HUES6 (cell line): ENCODE measurements at regions not wholly inside any gene's neighbourhood (a gene's known extent, or its start where the extent isn't known, plus 50 kb on each side); places are given as distances from the start of the nearest gene placed in this dataset.

ENCODE experiments used
- H3K27ac ChIP-seq: 2 replicates; pipeline ENCODE4 v1.7.0; 2013; ENCODE audit warnings: low read depth, mild to moderate bottlenecking, low read length, inconsistent platforms
- H3K27me3 ChIP-seq: 2 replicates; pipeline ENCODE4 v1.6.1; 2013; ENCODE audit warnings: low read length; ENCODE audit not compliant: control insufficient read depth, insufficient read depth
- H3K36me3 ChIP-seq: 2 replicates; pipeline ENCODE4 v1.6.1; 2013; ENCODE audit warnings: low read length; ENCODE audit not compliant: control insufficient read depth, insufficient read depth
- H3K4me1 ChIP-seq: 2 replicates; pipeline ENCODE4 v1.6.1; 2013; ENCODE audit warnings: low read length; ENCODE audit not compliant: control insufficient read depth, insufficient read depth
- H3K4me3 ChIP-seq: 2 replicates; pipeline ENCODE4 v1.5.1; 2013; ENCODE audit warnings: low read depth, low read length
- H3K9ac ChIP-seq: one replicate; pipeline ENCODE4 v1.6.1; 2013; ENCODE audit warnings: mild to moderate bottlenecking, low read length
- H3K9me3 ChIP-seq: 2 replicates; pipeline ENCODE4 v1.6.1; 2013; ENCODE audit warnings: low read depth, low read length; ENCODE audit not compliant: control insufficient read depth, insufficient read depth

DNA sequence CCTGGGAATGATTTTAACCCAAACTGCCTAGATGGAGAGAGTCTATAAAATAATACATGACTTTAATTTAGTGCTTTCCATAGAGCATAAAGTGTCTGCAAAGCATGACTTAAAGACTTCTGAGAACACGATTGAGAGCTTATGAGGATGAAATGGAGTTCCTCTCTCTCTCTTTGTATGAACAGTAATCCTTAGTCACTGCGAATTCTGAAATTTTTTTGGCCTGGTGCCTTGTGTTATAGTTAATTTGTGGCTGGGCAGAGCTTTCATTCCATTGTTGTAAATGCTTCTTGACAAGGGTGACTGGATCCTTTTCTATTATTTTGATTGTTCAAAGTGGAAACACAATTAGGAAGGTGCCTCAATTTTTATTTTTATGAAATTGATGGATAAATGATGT is 179.5 kb downstream of the CEP135 start:
- Histone ChIP-seq H3K27me3 (no peaks in the 10 kb centered on the region), H3K36me3 (no peaks in the 10 kb centered on the region), H3K27ac (no peak overlapping the region), H3K4me3 (no peak overlapping the region), H3K4me1 (no peaks in the 10 kb centered on the region), H3K9me3 (no peaks in the 10 kb centered on the region), H3K9ac (no peak overlapping the region)

DNA sequence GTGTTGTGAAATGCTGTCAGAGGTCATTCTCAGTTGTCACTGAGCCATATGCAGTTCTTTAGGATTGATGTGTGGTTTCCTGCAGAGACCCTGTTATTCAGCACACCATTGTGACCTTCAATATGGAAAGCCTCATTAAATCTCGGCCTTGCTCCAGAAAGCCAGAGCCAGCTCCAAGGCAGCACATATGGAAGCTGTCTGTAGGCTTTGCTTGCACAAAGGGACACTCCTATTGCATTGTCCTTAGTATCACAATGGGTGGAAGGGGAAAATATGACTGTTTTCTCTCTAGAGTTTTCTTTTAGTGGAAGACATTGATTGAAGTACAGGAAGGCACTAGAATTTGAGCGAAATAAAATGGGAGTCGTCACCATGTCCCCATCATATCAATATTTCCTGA is 179.0 kb downstream of the CEP135 start:
- Histone ChIP-seq H3K9ac (no peak overlapping the region), H3K4me1 (no peaks in the 10 kb centered on the region), H3K27me3 (no peaks in the 10 kb centered on the region), H3K4me3 (no peak overlapping the region), H3K27ac (no peak overlapping the region), H3K36me3 (no peaks in the 10 kb centered on the region), H3K9me3 (no peaks in the 10 kb centered on the region)

DNA sequence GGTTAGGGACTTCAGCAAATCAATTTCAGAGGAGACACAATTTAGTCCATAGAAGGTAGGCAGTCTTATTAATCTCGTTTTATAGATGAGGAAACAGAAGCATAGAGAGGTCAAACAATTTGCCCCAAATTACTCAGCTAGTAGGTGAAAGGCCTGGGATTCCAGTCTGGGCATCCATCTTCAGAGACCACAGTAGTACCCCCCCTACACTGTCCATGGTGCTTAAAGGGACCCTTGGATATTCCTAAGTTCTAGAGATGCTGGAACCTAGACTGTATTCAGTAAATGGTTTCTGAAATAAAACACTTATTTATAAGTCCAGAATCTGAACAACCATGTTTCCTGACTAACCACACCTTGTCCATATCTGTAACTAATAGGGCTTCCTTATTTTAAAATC is 174.8 kb downstream of the CEP135 start:
- Histone ChIP-seq H3K36me3 (no peaks in the 10 kb centered on the region), H3K9ac (no peak overlapping the region), H3K4me1 (no peaks in the 10 kb centered on the region), H3K9me3 (no peaks in the 10 kb centered on the region), H3K4me3 (no peak overlapping the region), H3K27ac (no peak overlapping the region), H3K27me3 (no peaks in the 10 kb centered on the region)

DNA sequence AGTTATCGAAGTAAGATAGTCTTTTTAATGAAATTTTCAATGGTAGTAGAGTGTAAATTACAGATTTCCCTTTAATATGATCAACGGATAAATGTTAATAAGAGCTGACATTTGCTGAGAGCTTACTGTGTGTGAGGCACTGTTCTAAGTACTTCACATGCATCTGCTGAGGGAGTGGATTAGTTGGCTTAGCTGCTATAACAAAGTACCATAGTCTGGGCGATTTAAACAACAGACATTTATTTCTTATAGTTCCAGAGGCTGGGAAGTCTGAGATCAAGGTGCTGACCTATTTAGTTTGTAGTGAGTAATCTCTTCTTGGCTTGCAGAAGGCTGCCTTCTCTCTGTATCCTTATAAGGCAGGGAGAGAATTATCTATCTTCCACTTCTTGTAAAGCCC is 174.3 kb downstream of the CEP135 start:
- Histone ChIP-seq H3K4me3 (no peak overlapping the region), H3K27ac (no peak overlapping the region), H3K9me3 (no peaks in the 10 kb centered on the region), H3K36me3 (no peaks in the 10 kb centered on the region), H3K4me1 (no peaks in the 10 kb centered on the region), H3K27me3 (no peaks in the 10 kb centered on the region), H3K9ac (no peak overlapping the region)

DNA sequence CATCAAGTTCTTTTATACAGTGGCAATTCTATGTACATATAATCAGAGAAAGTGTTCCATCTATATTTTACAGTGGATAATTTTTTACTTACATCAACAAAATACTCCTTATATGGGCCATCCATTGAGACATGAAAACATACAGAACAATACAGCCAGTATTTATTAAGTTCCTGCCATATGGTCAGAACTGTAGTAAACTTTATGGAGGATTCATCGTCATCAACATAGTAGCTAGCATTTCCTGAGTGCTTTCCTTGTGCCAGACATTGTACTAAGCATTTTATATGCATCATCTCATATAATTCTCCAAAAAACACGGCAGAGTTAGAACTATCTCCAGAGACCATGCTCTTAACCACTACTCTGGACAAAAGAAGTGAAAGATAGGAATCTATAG is 170.1 kb downstream of the CEP135 start:
- Histone ChIP-seq H3K4me3 (no peak overlapping the region), H3K9me3 (no peaks in the 10 kb centered on the region), H3K27me3 (no peaks in the 10 kb centered on the region), H3K4me1 (no peaks in the 10 kb centered on the region), H3K27ac (no peak overlapping the region), H3K36me3 (no peaks in the 10 kb centered on the region), H3K9ac (no peak overlapping the region)

DNA sequence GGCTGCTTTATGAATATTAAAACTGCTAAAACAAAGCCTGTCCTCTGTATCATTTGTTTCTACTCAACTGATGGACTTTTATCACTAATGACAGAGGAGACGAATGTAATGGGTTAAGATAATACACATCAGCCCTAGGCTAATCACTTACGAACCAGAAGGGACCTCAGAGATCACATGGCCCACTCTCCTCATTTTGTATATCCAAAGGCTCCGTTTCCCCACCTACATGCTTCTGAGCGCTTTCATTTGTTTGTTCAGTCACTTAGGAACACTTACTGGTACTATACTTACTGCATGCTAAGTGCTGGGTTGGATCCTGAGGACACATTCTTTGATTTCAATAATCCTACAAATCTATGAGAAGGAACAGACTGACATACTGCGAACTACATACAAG is 169.3 kb downstream of the CEP135 start:
- Histone ChIP-seq H3K9ac (no peak overlapping the region), H3K27ac (no peak overlapping the region)

DNA sequence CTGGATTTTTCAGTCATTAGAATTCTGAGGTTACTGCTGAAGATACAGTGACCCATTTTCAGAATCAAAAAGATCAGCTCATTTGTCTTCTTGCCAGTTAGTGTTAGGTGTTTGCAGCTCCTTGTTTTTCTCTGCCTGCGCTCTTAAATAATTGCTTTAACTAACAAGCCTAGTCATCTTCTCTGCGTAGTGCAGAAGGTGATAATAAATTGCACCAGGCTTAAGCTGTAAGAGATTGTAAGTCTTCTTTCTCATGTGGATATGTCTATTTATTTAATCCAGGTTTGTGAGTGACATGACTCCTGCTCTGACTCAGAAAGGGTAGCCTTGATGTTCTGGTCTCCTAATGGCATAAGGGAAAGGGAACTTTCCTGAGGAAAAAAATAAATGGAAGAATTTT is 167.2 kb downstream of the CEP135 start:
- H3K9ac ChIP-seq, result no peak overlapping the region
- H3K9me3 ChIP-seq, result no peaks in the 10 kb centered on the region
- H3K36me3 ChIP-seq, result no peaks in the 10 kb centered on the region
- H3K4me1 ChIP-seq, result peaks cover 4% of the 10 kb centered on the region
- H3K27me3 ChIP-seq, result no peaks in the 10 kb centered on the region
- H3K4me3 ChIP-seq, result no peak overlapping the region
- no peak overlapping the region for H3K27ac ChIP-seq

More for the DNA sequence above, 169.3 kb downstream of the CEP135 start:
- H3K4me1 ChIP-seq, result no peaks in the 10 kb centered on the region
- no peaks in the 10 kb centered on the region for H3K9me3 ChIP-seq
- H3K27me3 ChIP-seq, result no peaks in the 10 kb centered on the region
- no peaks in the 10 kb centered on the region for H3K36me3 ChIP-seq
- no peak overlapping the region for H3K4me3 ChIP-seq

DNA sequence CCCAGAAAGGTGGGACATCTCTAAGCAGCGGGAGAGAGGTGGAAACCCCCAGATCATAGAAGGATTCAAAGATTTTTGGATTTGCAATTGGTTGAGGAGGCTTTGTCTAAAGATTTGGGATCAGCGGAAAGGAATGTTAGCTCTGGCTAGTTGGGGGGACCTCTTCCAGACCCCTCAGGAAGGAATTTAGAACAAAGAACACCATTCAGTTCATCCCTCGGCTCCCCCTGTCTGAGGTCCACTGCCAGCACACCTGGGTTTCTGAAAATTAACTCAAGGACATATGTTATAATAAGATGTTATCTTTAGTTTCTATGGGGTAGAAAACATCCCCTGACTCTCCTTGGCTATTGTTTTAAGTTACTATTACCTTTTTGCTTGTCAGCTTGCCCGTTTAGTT is 163.6 kb downstream of the CEP135 start:
- no peaks in the 10 kb centered on the region for H3K36me3 ChIP-seq
- H3K4me3 ChIP-seq, result no peak overlapping the region
- no peaks in the 10 kb centered on the region for H3K9me3 ChIP-seq
- H3K9ac ChIP-seq, result no peak overlapping the region
- H3K27ac ChIP-seq, result no peak overlapping the region
- no peaks in the 10 kb centered on the region for H3K27me3 ChIP-seq
- H3K4me1 ChIP-seq, result peaks cover 4% of the 10 kb centered on the region

DNA sequence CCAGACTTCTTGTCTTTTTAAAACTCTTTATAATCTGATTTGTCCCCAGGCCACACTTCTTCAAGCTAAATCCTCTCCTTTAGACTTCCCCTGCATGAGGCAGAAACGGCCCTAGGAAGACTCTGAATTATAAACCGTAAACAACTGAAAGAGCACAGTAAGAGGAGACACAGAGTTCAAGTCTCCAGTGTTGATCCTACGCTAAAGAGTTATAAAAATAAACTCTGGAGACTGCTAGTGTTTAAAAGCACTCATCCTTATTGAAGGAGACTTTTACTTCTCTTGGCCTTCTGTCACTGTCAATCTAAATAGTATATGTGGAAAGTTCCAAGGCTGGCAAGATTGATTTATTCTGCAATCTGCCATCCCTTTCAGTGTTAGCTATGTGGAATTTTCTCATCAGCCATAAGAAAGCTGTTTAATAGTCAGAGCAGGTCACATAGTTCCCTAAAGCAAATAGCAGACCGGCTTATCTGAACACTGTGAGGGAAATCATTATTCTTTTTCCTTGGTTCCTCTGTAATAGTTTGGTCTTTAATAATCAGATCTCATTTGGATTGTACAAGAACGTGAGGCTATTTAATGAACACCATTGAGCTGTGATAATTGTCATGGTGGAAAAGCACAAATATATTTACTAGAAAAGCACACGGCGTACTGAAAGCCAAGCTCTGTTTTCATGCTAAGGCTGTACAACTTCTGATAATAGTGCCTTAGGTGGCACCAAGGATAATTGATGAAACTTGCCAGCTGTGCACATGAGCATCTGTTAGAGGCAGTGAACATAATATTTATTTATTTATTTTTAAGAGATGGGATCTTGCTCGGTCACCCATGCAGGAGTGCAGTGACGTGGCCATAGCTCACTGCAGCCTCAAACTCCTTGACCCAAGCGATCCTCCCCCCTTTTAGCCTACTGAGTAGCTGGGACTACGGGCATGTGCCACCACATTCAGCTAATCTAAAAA is 157.7 kb downstream of the CEP135 start:
- Histone ChIP-seq H3K36me3 (no peaks in the 10 kb centered on the region), H3K9ac (no peak overlapping the region), H3K27me3 (no peaks in the 10 kb centered on the region), H3K4me1 (no peaks in the 10 kb centered on the region), H3K9me3 (no peaks in the 10 kb centered on the region), H3K27ac (no peak overlapping the region), H3K4me3 (no peak overlapping the region)

DNA sequence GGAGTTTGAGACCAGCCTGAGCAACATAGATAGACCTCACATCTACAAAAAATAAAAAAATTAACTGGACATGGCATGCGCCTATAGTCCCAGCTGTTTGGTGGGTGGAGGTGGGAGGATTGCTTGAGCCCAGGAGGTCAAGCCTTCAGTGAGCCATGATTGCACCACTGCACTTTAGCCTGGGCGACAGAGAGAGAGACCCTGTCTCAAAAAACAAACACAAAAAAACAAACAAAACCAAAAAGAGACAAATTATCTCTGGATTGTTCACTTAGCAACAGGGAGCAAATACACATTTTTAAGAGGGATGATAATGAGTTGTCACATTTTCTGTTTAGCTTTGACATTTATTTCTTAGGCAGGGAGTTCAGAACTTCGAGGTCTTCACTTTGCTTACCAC is 155.4 kb downstream of the CEP135 start:
- no peak overlapping the region for H3K27ac ChIP-seq
- no peaks in the 10 kb centered on the region for H3K36me3 ChIP-seq
- no peaks in the 10 kb centered on the region for H3K9me3 ChIP-seq
- no peak overlapping the region for H3K4me3 ChIP-seq
- no peak overlapping the region for H3K9ac ChIP-seq
- no peaks in the 10 kb centered on the region for H3K4me1 ChIP-seq
- H3K27me3 ChIP-seq, result no peaks in the 10 kb centered on the region

DNA sequence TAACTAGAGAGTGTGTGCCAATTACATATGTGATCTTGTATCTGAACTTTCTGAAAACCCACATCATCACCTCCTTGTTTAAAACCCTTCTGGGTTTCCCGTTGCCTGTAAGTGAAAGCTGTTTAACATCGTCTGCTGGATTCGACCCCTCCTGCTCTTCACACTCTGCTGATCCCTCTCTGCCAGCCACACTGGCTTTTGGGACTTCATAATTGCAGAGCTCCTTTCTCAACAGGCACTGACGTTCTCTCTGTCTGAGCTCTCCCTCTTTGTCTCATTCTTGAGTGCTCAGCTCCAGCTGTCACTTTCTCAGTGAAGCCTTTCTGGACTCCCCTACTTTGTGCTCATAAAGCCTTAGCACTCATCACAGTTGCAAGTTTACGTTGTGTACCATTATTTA is 153.9 kb downstream of the CEP135 start:
- Histone ChIP-seq H3K9me3 (no peaks in the 10 kb centered on the region), H3K9ac (no peak overlapping the region), H3K27ac (no peak overlapping the region), H3K4me3 (no peak overlapping the region), H3K4me1 (no peaks in the 10 kb centered on the region), H3K36me3 (no peaks in the 10 kb centered on the region), H3K27me3 (no peaks in the 10 kb centered on the region)
